ENCODE measurements at regions not wholly inside any gene's neighbourhood (a gene's known extent, or its start where the extent isn't known, plus 50 kb on each side); places are given as distances from the start of the nearest gene placed in this dataset.

DNA sequence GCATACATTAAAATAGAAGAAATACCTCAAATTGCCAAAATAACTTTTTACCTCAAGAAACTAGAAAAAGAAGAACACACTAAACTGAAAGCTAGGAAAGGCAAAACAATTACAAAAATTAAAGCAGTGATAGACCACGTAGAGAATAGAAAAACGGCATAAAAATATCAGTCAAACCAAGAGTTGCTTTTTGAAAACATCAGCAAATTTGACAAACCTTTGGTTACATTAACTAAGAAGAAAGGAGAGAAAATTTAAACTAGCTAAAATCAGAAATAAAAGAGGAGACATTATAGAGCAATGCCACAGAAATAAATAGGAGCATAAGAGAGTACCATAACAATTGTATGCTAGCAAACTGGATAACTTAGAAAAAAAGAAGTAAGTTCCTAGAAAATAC is 553.8 kb downstream of the CCER1 start:
- DNase-seq (ENCODE audit: low read depth, low spot score): no peak

DNA sequence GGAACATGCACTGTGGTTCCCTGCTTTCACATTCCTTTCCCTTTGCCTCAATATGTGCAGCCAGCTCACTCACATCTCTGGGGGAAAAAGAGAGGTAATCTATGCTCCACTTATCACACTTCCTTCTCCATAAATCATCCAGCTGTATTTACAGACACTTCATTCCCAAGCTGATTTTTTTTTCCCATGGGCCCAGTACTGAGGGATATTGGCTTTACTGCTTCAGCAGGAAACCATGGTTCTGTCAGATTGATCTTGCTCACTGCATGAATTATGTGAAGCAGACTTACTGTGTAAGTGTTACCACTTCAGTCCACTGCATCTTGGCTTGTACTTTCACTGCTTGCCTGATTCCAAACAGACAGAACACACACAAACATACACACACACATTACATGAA is 555.6 kb downstream of the CCER1 start:
- no peak for DNase-seq (ENCODE audit: low read depth, low spot score)

DNA sequence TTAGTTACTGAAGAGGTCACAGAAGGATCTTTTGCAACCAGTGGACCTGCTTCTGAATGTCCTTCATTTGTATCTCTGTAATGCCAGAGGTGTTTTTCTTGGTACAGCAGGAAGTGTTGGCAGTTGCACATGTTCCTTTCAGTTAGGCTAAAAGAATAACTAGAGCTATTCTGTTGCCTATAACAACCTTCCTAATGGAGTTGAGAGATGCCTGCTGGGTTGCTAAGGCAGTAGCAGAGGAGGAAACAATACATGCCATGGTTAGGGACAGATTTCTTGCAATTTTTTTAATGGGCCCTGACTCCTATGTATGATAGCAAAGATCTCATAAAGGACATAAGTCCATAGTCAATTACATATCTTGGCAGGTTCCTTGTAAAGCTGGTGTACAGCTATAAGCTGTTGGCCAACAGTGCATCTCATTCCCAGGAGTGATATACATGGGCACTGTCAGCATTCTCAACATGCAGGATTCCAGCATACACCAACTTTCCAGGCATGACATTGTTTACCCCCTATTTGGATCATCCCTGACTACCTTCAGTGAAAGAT is 556.6 kb downstream of the CCER1 start:
- no peak for DNase-seq (ENCODE audit: low read depth, low spot score)

DNA sequence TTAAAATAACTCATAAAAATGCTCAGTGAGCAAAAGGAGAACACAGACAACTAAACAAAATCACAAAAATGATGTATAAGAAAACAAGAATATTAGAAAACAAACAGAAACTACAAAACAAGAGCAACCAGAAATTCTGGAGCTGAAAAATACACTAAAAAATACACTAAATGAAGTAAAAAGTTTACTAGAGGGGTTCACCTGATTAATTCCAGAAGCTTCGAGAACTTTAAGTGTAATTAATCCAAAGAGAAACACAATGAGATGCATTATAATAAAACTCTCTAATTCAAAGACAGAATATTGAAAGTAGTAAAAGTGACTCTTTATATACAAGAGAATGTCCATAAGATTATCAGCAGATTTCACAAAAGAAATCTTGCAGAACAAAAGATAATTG is 558.4 kb downstream of the CCER1 start:
- DNase-seq (ENCODE audit: low read depth, low spot score): no peak

DNA sequence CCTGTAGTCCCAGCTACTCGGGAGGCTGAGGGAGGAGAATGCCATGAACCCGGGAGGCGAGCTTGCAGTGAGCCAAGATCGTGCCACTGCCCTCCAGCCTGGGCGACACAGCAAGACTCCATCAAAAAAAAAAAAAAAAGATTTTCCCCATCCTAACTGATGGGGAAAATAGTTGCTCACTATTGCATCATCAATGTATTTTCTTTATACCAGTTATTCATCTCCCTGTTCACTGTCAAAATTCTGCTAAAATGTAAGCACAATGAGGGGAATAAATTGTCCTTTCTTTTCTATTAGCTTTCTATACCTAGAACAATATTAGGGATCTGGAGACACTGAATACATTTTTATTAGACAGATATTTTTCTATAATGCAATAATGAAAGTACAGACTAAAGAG is 561.3 kb downstream of the CCER1 start:
- DNase-seq (ENCODE audit: low read depth, low spot score): no peak

DNA sequence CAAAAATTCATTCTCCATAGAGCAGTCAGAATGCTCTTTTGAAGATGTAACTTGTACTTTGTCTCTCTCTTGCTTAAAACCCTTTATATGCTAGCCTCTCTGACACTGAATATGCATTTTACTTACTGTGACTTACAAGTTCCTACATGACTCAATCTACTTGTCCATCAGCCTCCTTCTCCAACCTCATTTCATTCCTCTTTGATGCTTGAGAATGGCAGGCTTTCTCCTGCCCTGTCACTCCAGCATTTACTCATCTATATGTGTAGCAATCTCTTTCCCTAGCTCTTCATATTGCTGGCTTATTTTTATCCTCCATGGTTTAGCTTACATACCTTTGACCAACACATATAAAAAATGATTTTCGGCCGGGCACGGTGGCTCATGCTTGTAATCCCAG is 561.9 kb downstream of the CCER1 start:
- no peak for DNase-seq (ENCODE audit: low read depth, low spot score)

DNA sequence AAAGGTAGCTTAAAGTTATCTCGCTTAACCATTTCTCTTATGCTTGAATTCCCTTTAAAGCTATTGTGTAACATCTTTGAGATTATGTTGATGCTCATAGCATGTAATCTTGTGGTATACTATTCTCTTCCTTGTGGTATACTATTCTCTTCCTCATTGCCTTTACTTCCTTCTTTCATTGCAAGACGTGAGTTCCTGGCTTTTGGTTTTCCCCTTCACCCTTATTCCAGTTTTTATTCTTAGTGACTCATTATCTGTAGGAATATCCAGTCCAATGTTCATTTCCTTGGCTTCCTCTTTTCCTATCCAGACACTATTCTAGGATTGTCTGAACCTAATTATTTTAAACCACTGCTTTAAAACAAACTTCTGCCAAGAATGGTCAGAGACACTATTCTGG is 564.0 kb downstream of the CCER1 start:
- no peak for DNase-seq (ENCODE audit: low read depth, low spot score)

DNA sequence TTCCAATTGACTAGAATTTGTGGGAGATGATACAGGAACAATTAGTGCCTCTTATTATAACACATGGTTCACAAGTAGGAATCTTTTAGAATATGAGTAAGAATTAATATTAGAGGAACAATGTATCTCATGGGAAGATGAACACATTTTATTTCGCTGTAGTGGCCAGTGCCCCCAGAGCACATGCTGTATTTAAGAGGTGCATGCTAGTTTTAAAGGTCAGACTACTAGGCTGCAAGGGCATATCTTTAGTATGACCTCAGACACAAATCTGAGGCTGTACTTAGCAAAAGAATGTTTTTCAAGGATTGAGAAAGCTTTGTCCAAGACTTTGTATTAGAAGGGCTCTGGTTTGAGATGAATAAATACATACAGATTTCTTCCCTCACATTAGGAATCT is 586.9 kb downstream of the CCER1 start:
- no peak for DNase-seq (ENCODE audit: low read depth, low spot score)

DNA sequence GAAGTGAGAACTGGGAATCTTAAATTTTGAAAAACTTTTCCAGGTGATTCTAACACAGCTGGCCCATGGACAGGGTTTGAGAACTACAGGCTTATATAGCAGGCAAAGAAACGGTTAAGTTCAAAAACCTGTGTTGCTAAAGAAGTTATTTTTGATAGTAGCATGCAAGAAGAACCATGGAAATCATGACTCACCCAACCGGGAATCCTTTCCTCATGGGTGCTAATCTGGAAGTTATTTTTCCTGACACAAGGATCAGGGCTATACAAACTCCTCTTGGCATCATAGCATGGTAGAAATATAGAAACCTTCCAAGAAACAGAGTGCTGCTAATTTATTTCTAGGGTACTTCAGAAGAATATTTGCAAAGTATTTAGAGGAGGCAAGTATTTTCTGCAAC is 588.7 kb downstream of the CCER1 start:
- DNase-seq (ENCODE audit: low read depth, low spot score): no peak

DNA sequence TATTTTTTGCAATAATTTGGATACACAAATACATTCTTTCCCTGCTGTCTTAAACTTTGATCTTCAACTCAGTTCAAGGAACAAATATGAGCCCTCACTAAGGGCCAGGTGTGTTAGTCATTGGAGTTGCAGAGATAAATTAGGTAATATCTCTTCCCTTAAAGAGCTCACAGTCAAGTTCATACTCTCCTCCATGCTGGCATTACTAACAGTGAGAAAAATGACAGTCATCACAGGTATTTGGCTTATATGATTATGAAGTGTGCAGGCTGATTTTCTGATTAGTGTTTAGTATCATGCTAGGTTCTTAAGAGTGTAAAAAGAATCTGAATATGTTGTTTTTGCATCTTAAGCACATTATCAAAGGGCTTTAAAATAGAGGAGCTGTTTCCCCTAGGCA is 594.7 kb downstream of the CCER1 start:
- no peak for DNase-seq (ENCODE audit: low read depth, low spot score)

DNA sequence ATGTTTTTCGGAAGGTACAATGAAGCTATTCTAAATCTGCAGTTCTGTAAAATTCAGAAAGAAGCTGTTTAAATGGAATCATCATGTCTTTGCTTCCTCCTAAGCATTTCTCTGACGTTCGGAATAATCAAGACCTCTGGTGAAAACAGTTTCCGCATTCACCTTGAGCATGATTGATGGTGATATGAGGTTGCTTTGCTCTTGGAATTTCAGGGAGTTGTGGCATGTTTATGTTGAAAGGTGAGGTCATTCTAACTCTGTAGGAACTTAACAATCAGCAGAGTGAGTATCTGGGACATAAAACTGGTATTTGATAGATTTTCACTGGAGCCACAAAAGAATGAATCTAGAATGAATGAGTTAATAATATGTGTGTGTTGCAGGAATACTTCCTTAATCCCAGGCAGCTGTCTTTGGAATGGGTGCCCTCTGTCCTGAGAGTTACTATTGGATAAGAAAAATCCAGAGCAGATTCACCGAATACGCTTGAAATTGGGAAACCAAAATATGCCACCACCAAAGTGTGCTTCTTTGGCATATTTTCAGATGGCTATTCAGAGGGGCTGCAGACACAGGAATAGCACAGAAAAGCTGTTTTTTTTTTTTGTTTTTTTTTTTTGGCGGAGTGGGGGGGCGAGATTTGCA is 599.1 kb downstream of the CCER1 start:
- no peak for DNase-seq (ENCODE audit: low read depth, low spot score)

DNA sequence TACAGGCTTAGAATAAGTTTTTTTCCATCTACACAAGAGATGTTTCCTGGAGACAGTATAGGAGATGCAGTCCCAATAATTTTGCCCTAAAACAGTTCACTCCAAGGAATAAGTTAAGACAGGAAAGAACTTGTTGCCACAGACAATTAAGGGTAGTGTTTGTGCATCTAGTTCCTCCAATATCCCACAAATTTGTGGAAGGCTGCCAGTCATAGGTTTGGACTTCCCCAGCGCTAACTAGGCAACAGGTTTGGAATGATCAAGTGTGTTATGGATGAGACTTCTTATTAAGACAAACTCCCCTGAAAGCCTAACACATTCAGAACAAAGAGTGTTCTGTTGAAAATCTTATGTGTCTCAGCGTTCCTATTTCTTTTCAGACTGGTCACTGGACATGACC is 611.0 kb downstream of the CCER1 start:
- DNase-seq (ENCODE audit: low read depth, low spot score): no peak

DNA sequence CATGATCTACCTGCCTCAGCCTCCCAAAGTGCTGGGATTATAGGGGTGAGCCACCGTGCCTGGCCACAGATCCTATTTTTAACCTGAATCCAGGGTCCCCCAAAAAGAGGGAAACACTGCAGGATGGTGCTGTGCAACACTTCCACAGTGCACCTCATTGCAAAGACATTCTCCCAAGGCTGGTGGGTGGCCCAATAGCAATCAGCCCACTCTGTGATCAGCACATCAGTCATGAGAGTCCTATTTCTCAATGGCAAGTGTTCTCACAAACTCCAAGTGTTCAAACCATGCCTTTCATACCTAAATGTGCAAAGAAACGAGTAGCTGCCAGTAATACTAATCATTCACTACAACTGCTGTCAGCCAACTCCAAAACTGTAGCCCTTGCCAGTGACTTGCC is 612.9 kb downstream of the CCER1 start:
- no peak for DNase-seq (ENCODE audit: low read depth, low spot score)

DNA sequence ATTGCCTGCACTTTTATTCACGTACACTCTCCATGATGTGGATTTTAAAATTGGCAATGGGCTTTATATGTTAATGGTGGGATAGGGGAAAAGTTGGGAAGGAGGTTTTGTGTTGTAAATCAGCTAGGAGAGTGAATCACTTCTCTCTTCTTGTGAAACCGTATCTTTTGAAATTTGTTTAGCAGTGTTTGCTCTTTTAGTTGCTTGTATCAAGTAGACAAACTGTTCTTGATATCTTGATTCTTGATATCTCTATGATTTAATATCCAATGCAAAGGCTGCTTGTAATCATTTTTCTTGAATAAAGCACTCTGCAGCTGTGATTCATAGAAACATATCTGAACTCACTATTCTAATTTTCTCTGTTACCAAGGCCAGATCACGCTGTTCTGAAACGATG is 615.1 kb downstream of the CCER1 start:
- no peak for DNase-seq (ENCODE audit: low read depth, low spot score)

DNA sequence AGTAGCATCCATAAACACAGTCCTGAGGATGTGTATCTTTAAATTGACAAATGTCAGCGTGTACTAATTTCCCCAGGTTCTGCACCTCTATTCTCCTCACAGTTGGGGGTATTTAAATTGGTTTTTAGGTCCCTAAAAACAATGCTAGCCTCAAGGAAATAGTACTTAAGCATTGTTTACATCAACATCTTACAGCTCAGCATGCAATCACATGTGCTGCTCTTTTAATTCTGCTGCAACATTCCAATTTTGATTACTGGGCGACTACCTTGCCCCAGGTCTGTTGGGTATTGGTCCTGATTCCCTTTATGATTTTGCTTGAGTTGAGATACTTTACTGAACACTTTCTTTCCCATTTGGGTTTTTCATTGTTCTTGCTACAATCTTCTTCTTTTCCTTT is 616.6 kb downstream of the CCER1 start:
- no peak for DNase-seq (ENCODE audit: low read depth, low spot score)

DNA sequence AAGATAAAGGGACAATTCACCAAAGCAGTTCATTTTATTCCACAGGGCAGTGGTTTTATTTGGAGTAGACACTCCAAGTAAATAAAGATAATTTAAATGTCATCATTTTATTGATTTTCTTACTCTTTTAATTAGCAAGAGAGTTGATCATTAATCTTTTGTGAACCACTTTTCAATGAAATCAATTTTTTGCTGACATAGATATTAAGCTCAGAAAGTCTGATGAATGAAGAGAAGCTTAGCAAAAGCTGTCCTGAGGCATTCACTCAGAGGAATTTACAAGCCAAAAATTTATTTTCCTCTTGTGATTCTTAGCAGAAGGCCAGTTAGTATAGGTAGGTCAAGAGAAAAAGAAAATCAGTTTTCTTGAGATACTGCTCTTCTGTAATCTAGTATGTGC is 618.0 kb downstream of the CCER1 start:
- no peak for DNase-seq (ENCODE audit: low read depth, low spot score)

DNA sequence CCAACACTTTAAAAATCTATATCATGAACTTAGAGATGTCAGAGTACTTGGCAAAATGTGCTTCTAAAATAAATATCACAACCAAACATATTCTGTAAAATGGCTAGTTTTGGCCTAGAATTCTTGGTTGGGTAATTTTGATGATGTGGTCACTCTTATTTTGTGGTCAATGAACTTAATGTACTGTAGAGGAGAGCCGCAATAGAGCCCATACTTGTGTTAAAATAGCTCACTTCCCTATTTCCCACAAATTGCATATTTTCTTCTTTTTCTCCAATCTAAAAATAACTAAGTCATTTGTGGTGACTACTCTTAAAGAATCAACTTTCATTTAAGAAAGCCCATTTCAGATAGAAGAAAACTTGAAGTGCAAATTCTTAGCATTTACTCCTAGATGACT is 619.4 kb downstream of the CCER1 start:
- DNase-seq (ENCODE audit: low read depth, low spot score): no peak

DNA sequence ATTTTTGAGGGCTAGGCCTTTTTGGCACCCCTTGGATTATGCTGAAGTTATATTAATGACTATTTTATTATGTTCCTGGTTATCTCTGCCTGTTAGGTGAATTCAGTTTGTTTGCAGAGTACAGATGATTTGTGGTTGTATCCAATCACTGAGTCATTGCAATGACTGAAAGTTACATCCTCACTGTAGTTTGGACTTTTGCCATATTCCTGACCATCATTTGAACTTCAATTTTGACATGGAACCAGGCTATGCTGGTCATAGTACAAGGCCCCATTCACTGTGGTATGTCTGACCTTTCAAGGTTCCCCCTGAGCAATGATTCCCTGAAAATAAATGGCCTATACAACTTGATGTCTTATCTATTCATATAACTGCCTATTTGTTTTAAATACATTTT is 621.0 kb downstream of the CCER1 start:
- DNase-seq (ENCODE audit: low read depth, low spot score): no peak

DNA sequence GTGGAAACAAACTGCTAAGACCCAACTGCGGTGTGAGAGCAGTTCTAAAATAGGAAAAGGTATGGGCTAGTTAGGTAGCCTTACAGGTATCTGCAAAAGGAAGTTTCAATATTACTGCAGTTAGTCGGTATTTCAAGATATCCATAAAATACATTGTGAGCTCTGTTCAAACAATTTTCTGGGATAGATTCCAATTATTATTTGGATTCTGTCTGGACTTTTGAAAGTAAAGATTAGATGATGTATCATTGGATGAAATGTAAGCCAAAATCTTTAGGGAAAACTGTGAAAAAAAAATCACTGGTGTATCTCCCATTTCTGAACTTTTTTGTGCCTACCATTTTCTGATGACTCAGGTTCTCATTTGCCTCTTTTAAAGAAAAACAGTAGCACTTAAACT is 621.6 kb downstream of the CCER1 start:
- DNase-seq (ENCODE audit: low read depth, low spot score): no peak

DNA sequence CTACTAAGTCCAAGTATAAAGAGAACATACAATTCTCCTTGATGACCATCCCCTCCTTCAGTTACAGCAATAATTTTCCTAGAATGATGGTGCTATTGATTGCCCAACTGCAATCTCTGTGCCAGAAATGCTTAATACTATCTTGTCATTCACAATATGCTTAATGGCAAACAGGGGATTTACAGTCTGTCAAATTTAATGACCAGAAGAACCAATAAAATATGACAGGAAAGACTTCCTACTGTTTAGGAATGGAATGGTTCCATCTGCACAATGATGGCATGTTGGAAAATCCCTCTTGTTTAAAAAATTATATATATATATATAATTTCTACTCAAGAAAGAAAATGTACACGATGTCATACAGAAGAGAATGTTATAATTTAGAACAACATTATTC is 623.2 kb downstream of the CCER1 start:
- no peak for DNase-seq (ENCODE audit: low read depth, low spot score)

DNA sequence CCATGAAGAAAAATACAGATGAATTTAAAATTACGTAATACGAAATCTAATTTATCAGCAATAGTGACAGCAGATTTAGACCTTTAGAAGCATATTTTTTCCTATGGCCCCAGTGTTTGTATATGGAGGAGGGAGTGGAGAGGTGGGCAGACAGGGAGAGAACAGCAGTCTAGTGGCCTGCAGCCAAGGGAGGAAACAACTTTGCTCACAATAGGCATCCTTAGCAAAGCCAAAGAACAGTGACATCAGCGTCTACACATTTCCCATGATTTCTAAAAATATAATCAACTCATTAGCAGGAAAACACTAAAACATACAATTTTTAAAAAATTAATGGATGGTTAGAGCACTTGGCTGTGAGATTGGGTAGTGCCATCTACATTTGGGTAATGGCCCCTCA is 622.6 kb upstream of the ATP2B1 start:
- no peak for DNase-seq (ENCODE audit: low read depth, low spot score)

DNA sequence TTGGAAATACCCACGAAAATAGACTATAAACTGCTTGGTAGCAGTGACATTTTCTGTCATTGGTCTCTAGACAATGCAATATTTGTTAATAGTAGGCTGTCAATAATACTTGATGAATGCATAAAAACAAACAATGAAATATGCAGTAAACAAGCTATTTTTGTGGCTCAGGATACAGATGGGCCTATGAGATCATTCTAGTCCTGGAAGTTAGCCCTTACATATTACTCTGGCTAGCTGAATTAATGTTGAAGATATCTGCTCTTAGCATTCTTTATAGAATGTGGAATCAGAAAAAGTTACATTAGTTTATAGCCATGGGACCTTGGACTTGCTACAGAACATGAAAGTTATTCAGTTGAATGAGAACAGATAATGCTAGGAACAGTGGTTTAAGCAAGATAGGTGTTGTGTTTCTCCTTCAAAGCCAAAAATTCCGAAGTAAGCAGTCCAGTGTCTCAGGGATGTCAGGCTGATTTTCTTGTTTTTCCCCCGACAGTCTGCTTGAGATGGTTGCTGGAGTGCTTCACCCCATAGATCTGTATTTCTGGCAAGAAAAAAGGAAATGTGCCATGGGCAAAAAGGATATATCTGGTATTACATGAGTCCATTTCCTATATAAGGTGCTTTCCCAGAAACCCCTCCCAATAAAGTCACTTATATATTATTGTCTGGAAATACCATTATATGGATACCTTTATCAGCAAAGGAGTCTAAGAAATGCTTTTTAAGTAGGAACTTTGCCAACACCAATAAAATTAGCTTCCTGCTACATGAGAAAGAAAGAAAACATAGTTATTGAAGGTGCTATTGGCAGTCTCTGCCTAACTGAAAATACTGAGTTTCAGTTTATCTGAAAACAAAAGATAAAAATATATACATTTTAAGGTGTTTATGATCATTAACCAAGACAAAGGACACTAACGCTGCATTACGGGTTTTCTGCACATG is 619.4 kb upstream of the ATP2B1 start:
- DNase-seq (ENCODE audit: low read depth, low spot score): no peak

DNA sequence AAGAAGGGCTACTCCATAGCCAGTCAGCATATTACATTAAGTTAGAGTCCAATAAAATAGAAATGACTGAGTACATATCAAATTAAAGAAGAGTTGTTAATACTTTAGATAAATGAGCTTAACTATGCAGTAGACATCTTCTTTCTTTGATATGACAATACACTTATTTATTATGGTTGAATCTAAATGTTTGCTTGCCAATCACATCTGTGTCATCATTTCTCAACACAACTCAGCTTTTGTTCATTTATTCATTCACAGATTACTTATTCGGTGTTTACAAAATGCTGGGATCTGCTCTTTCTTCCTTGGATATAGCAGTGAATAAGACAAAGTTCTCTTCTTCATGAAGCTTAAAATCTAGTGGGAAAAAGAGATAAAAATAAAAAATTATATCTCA is 614.6 kb upstream of the ATP2B1 start:
- DNase-seq (ENCODE audit: low read depth, low spot score): no peak

Data from activated CD4-positive, CD25-positive, alpha-beta regulatory T cell treated with anti-CD3 and anti-CD28 coated beads, Interleukin-2, amount 50 U/mL, for 16 hours (primary cell).